8988T (cell line): ENCODE measurements at regions not wholly inside any gene's neighbourhood (a gene's known extent, or its start where the extent isn't known, plus 50 kb on each side); places are given as distances from the start of the nearest gene placed in this dataset.
"Not testable (repeated sequence)": the region's sequence is repeated elsewhere in the genome, so short reads cannot be mapped to it uniquely, and the experiment has no call there.

Experiments used
- DNase-seq: peaks from one replicate; pipeline ENCODE4 v3.0.0; 2011

- DNase-seq = no peak
Observed at GRCh38 chr11:23155503-23155902, 295.2 kb upstream of the CCDC179 start.

DNA sequence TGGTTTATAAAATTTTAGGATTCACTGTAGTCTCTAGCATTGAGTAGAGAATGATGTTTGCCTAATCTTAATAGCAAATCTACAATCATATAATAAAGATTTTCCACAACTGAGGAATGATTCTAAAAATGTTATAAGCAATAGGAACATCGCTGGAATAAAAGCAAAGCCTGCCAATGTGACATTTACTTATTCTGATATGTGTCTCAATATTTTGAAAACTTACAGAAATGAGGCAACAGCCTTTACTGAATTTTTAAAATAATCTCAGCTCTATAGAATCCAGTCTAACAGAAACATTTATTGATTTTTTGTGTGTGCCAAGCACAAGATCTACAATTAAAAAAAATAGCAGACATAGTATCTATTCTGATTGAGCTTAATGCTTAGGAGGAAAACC, 303.7 kb upstream of the CCDC179 start:
- no peak for DNase-seq

- no peak for DNase-seq
Observed at GRCh38 chr11:23166376-23166775, 306.1 kb upstream of the CCDC179 start.

DNA sequence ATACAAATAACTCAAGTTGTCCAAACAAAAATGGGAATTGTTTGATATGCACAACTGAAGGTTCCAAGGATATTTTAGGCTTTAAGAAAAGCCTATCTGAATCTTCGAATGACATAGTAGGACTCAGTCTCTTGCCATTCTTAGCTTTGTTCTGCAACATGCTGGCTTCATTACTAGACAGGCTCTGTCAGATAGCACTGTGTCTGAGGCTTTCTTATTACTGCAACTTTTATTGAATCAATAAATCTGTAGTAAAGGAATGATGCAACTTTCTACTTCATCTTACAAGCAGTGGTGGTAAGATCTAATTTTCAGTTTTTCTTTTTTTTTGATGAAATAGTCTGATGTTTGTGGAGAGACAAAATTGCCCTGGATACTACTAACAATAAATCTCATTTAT, 319.3 kb upstream of the CCDC179 start:
- no peak for DNase-seq

GRCh38 chr11:23181022-23181807, 320.9 kb upstream of the CCDC179 start:
- DNase-seq = no peak

DNA sequence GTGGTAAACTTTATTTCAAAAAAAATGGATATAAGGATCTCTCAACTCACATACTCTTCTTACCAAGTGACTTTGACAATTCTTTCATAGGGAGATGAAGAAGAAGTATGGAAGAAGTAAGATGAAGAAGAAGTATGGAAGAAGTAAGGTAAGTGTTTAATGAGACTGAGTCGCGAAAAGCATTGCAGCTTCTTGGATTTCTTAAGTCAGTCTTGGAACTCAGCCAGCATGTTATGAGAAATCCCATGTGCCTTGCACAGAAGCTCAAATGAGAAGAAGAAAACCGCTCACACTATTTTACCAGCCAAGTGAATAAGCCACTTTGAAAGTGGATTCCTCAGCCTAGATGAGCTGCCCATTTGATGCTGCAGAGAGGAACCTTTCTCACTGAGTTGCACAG, 332.0 kb upstream of the CCDC179 start:
- no peak for DNase-seq

- DNase-seq = no peak
Observed at GRCh38 chr11:23201936-23202522, 341.8 kb upstream of the CCDC179 start.

DNA sequence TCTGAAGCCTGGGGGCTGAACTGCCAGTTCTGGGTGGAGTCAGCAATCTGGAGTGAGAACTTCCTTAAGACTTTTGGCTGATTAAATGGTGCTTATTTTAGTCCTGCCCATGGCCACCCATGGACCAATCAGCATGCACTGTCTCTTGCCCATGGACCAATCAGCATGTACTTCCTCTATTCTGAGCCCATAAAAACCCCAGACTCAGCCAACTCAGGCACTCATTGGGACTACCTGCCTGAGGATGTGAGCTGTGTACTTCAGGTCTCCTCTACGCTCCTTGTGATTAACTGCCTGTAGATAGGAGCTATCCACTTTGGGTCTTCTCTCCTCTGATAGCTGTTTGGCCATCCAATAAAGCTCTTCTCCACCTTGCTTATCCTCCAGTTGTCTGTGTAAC, 342.3 kb upstream of the CCDC179 start:
- no peak for DNase-seq

- no peak for DNase-seq
Observed at GRCh38 chr11:23205156-23205871, 345.0 kb upstream of the CCDC179 start.

DNA sequence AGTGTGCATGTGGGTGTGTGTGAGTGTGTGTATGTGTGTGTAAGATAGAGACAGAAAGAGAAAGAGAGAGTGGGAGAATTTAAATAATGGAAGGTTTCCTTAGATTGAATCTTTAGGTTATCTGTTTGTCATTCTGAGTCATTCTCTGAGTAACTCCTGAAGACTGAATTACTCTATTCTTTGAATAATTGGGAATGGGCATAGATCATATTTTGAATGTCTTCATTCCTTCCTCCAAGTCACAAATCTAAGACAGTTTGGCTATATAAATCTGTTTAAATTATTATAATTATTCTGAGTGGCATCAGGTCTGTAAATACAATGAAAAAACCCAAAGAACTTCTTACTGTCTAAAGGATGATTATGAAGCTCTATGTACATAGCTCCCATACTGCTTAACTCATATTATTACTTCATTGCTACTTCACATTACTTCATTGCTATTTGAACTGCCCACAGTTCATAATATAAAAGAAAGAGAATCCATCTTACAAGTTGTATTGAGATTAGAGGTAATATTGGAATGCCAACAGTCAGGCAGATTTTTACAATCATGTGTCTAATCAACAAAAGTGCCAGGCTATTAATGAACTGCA, 346.6 kb upstream of the CCDC179 start:
- DNase-seq = no peak

DNA sequence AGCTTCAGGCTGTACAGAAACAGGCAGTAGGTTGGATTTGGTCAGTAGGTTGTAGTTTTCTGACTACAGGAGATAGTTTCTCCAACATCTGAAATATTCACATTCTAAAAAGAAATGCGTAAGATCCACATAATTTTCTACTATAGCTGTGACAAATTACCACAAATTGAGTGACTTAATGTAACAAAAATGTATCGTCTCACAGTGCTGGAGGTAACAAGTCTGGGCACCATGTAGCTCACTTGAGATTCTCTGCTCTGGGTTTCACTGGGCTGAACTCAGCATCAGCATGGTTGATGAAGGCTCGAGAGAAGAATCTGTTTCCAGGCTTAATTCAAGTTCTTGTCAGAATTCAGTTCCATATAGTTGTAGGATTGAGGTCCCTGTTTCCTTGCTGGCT, 350.9 kb upstream of the CCDC179 start:
- no peak for DNase-seq

DNA sequence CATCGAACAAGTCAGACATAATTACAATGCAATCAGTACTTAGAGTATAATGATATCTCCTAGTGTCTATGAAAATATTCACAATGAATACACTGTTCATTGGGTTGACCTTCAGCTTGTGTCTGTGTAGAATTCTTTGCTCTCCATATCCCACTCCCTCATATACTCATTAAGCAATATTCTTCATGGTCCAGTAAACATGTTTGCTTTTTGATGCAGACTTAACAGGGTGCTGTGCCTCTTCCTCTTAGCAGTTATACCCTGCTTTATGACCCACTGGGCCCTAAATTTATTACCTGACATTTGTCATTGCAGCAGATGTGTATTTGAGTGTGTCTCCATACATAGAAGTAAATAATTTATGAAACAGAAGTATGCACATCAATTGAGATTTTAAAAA, 352.5 kb upstream of the CCDC179 start:
- no peak for DNase-seq

DNA sequence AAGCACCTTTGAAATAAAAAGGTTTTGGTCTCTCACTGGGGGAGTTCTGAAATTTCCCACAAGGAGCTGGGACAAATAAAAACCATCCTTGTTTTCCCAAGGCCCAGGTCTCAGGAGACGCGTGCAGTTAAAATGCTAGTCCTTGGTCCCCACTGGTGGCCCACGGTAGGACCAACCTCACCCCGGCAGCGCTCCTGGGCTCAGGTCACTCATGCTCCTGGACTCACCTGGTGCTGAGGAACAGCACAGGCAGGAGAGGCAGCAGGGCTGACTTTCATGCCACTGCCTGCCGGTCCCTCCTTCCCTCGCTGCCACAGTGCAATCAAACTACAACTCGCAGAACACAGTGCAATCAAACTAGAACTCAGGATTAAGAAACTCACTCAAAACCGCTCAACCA, 356.8 kb upstream of the CCDC179 start:
- no peak for DNase-seq

DNA sequence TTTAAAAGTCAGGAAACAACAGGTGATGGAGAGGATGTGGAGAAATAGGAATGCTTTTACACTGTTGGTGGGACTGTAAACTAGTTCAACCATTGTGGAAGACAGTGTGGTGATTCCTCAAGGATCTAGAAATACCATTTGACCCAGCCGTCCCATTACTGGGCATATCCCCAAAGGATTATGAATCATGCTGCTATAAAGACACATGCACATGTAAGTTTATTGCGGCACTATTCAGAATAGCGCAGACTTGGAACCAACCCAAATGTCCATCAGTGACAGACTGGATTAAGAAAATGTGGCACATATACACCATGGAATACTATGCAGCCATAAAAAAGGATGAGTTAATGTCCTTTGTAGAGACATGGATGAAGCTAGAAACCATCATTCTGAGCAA, 359.8 kb upstream of the CCDC179 start:
- DNase-seq = not testable (repeated sequence)

- DNase-seq = no peak
Observed at GRCh38 chr11:23221366-23221765, 361.1 kb upstream of the CCDC179 start.

- DNase-seq = no peak
Observed at GRCh38 chr11:23226331-23227077, 366.2 kb upstream of the CCDC179 start.

GRCh38 chr11:23227078-23227445, 366.8 kb upstream of the CCDC179 start:
- DNase-seq = no peak

GRCh38 chr11:23232652-23233051, 372.4 kb upstream of the CCDC179 start:
- DNase-seq = no peak

DNA sequence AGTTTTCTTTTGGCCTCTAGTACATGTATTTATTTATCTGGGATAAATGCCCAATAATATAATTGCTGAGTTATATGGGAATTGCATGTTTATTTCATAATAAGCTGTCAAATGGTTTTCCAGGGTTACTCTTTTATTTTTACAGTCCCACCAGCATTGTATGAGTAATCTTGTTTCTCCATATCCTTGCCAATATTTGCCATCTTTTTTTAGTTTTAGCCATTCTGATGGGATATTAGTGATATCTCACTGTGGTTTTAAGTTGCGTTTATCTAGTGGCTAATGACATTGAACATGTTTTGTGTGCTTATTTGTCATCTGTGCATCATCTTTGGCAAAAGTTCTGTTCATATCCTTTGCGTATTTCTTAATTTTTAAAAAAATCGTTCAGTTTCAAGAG, 372.8 kb upstream of the CCDC179 start:
- DNase-seq = no peak

DNA sequence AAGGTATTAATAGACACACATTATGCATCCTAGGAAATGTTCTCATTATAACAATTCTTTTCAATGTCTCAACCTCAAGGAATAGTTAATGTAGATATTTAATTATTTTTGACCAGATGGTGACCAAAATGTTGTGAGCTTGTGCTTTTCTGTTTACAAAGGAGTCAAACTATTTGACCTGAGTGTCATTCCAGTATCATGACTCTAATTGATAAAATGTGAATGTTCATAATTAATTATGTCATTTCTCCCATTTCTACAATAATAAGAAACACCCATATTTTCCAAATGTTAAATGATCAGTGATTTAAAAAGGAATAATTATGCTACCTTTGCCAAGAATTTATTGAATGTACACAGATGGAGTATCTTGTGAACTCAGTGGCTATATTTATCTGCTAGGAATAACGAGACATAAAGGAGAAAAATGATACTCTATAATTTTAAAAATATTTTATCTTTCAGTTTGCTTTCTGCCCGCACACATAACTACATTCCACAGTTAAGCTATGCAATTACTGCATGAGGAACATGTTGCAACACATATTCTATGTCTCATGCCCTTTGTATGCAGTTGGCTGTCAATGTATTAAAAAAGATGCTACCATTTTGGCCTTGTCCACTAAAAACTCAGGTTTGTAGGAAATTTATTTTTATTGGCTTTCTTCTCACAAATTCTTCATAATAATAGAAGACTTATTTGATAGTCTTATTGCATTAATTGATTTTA, 376.7 kb upstream of the CCDC179 start:
- DNase-seq = no peak

- no peak for DNase-seq
Observed at GRCh38 chr11:23252426-23252825, 392.2 kb upstream of the CCDC179 start.

DNA sequence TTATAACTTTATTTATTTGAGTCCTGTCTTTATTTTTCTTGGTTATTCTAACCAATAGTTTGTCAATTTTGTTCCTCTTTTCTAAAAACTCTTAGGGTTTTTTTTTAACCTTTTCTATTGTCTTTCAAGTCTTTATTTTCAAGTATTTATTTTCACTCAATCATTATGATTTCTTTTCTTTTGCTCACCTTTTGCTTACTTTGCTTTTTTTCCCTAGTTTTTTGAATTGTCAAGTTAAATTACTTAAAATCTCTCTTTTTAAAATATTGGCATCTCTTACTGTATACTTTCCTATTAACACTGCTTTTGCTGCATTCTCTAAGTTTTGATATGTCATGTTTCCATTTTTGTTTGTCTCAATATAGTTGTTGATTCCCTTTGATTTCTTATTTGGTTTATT, 396.8 kb upstream of the CCDC179 start:
- no peak for DNase-seq
